ENCODE measurements at regions not wholly inside any gene's neighbourhood (a gene's known extent, or its start where the extent isn't known, plus 50 kb on each side); places are given as distances from the start of the nearest gene placed in this dataset.

DNA sequence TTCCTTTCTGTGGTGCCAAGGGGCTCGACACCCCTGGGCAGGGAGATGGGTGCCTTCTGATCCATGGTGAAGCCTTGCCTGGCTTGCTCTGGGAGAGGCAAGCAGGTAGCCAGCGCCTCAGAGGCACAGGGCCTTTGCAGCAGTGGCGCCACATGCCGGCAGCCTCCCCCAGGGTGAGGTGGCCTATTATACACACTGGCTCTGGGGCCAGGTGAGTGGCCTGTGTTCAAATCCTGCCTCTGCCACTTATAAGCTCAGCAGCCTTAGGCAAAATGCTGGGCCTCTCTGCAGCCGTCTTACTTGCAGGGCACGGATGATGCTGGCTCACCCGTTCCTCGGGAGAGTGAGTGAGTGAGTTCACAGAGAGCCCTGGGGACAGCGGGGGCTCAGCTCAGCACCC lies 176.9 kb downstream of the TFAP2C start:
- TF ChIP-seq, protein P1, sequence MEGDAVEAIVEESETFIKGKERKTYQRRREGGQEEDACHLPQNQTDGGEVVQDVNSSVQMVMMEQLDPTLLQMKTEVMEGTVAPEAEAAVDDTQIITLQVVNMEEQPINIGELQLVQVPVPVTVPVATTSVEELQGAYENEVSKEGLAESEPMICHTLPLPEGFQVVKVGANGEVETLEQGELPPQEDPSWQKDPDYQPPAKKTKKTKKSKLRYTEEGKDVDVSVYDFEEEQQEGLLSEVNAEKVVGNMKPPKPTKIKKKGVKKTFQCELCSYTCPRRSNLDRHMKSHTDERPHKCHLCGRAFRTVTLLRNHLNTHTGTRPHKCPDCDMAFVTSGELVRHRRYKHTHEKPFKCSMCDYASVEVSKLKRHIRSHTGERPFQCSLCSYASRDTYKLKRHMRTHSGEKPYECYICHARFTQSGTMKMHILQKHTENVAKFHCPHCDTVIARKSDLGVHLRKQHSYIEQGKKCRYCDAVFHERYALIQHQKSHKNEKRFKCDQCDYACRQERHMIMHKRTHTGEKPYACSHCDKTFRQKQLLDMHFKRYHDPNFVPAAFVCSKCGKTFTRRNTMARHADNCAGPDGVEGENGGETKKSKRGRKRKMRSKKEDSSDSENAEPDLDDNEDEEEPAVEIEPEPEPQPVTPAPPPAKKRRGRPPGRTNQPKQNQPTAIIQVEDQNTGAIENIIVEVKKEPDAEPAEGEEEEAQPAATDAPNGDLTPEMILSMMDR (IDR thresholded peaks at IDR 0.05): no peak
- TF ChIP-seq POLR2AphosphoS5 (IDR thresholded peaks at IDR 0.05) (no peak), POLR2A (IDR thresholded peaks at IDR 0.05; ENCODE audit: low read depth) (no peak), EP300 (IDR thresholded peaks at IDR 0.05) (no peak)

Measured in esophagus muscularis mucosa (tissue), 4 donors.